ENCODE measurements at regions not wholly inside any gene's neighbourhood (a gene's known extent, or its start where the extent isn't known, plus 50 kb on each side); places are given as distances from the start of the nearest gene placed in this dataset.

DNA sequence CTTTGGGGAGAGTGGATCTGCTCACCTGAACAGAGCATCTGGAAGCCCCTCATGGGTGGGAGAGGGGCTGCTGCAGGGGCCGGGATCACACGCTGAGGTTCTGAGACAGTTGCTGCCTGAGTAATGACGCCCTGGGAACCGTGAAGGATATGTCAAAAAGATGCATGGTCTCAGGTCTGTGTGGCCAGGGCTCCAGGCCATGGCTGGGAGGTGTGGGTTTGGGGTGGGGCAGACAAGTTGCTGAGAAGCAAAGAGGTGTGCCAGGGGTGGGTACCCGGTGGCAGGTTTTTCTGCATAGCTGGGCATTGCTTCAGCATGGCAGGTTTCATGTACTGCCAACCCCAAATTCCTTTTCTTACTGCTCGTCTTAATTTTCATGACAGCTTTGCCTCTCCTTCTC is 133.5 kb downstream of the RPIA start:
- TF ChIP-seq CTCF (IDR thresholded peaks at IDR 0.05) (no peak), POLR2A (IDR thresholded peaks at IDR 0.05) (no peak)
